ENCODE measurements at regions not wholly inside any gene's neighbourhood (a gene's known extent, or its start where the extent isn't known, plus 50 kb on each side); places are given as distances from the start of the nearest gene placed in this dataset.
A peak's percentile ranks its signal among the peaks of the same experiment; 100 is the strongest.

GRCh38 chr1:8176279-8176678 lies 141.6 kb upstream of the SLC45A1 start:
- H4K20me1 ChIP-seq (ENCODE audit: low read length) = no peaks in the 10 kb centered on the region
- ChIA-PET POLR2A (ENCODE audit: unreplicated experiment) (no interaction called here), CTCF (no interaction called here)
- no peaks in the 10 kb centered on the region for H3K79me2 ChIP-seq (ENCODE audit: low read length)
- H3K4me1 ChIP-seq (ENCODE audit: insufficient read depth, low read length) = peaks cover 17% of the 10 kb centered on the region
- H3K9ac ChIP-seq (ENCODE audit: low read length) = no peak overlapping the region
- DNase-seq (no peak), ATAC-seq (no peak)
- intact Hi-C loops (cut with micrococcal nuclease) = no loop called here
- no peaks in the 10 kb centered on the region for H3F3A ChIP-seq (ENCODE audit: low read length, unreplicated experiment)
- H3K36me3 ChIP-seq (ENCODE audit: low read depth, low read length) = peaks cover 10% of the 10 kb centered on the region; the same call in 1 of the 2 replicates
- H3K27ac ChIP-seq (ENCODE audit: low read length) = no peak overlapping the region
- peaks cover 10% of the 10 kb centered on the region; the same call in 1 of the 2 replicates for H3K9me3 ChIP-seq (ENCODE audit: low read length)
- no peak overlapping the region for H3K4me3 ChIP-seq (ENCODE audit: low read length)
- TF ChIP-seq EZH2phosphoT487 (IDR thresholded peaks at IDR 0.05; ENCODE audit: borderline replicate concordance, low read length) (no peak), CTCF (conservative IDR thresholded peaks at IDR 0.05; ENCODE audit: low read depth, low read length) (no peak), EZH2 (IDR thresholded peaks at IDR 0.05; ENCODE audit: low read length, unreplicated experiment) (no peak)
- H3K4me2 ChIP-seq (ENCODE audit: low read length) = no peak overlapping the region
- no peaks in the 10 kb centered on the region for H3K9me2 ChIP-seq (replicated peaks; ENCODE audit: low read length)
- no TSS peak for BruUV-seq (replicated peaks)
- H2AFZ ChIP-seq (ENCODE audit: low read length) = no peak overlapping the region
- no peaks in the 10 kb centered on the region for H3K27me3 ChIP-seq (ENCODE audit: low read length)

- H3K4me1 ChIP-seq (ENCODE audit: insufficient read depth, low read length) = peaks cover 22% of the 10 kb centered on the region
- no peaks in the 10 kb centered on the region for H4K20me1 ChIP-seq (ENCODE audit: low read length)
- H3K27me3 ChIP-seq (ENCODE audit: low read length) = no peaks in the 10 kb centered on the region
- H3K9me2 ChIP-seq (replicated peaks; ENCODE audit: low read length) = no peaks in the 10 kb centered on the region
- H3K9ac ChIP-seq (ENCODE audit: low read length) = peak overlapping the region; percentile 52
- H2AFZ ChIP-seq (ENCODE audit: low read length) = no peak overlapping the region
- intact Hi-C loops (cut with micrococcal nuclease) = loop anchor here (2.0 kb wide), 1 partner anchor 78 kb away; no protein-coding TSS in a partner anchor
- no peak overlapping the region for H3K4me2 ChIP-seq (ENCODE audit: low read length)
- H3F3A ChIP-seq (ENCODE audit: low read length, unreplicated experiment) = no peaks in the 10 kb centered on the region
- H3K4me3 ChIP-seq (ENCODE audit: low read length) = no peak overlapping the region
- ATAC-seq = peak; percentile 49; the same call in 1 of the 2 replicates
- POLR2A ChIA-PET (ENCODE audit: unreplicated experiment) = interaction anchor here (0.7 kb wide), 1 partner anchor 77 kb away, joined by 12 read pairs; no protein-coding TSS in a partner anchor
- peaks cover 10% of the 10 kb centered on the region; the same call in 1 of the 2 replicates for H3K9me3 ChIP-seq (ENCODE audit: low read length)
- peaks cover 10% of the 10 kb centered on the region; the same call in 1 of the 2 replicates for H3K36me3 ChIP-seq (ENCODE audit: low read depth, low read length)
- CTCF ChIA-PET = no interaction called here
- BruUV-seq (replicated peaks) = TSS peak; percentile 59
- no peak for DNase-seq
- peak overlapping the region; percentile 66 for H3K27ac ChIP-seq (ENCODE audit: low read length)
- TF ChIP-seq EZH2 (IDR thresholded peaks at IDR 0.05; ENCODE audit: low read length, unreplicated experiment) = no peak
- TF ChIP-seq EZH2phosphoT487 (IDR thresholded peaks at IDR 0.05; ENCODE audit: borderline replicate concordance, low read length) = no peak
- no peak for TF ChIP-seq CTCF (conservative IDR thresholded peaks at IDR 0.05; ENCODE audit: low read depth, low read length)
- H3K79me2 ChIP-seq (ENCODE audit: low read length) = no peaks in the 10 kb centered on the region
Observed at GRCh38 chr1:8174807-8175206, 143.1 kb upstream of the SLC45A1 start.

GRCh38 chr1:8171751-8172464 lies 145.8 kb upstream of the ERRFI1 start:
- intact Hi-C loops (cut with micrococcal nuclease) = no loop called here

More at GRCh38 chr1:8171751-8172464, 145.8 kb upstream of the ERRFI1 start:
- H3K36me3 ChIP-seq (ENCODE audit: low read depth, low read length) = no peaks in the 10 kb centered on the region
- H3F3A ChIP-seq (ENCODE audit: low read length, unreplicated experiment) = no peaks in the 10 kb centered on the region
- TF ChIP-seq EZH2phosphoT487 (IDR thresholded peaks at IDR 0.05; ENCODE audit: borderline replicate concordance, low read length) = no peak
- no peak for TF ChIP-seq EZH2 (IDR thresholded peaks at IDR 0.05; ENCODE audit: low read length, unreplicated experiment)
- no peak for TF ChIP-seq CTCF (conservative IDR thresholded peaks at IDR 0.05; ENCODE audit: low read depth, low read length)
- H2AFZ ChIP-seq (ENCODE audit: low read length) = 0 out of 2 replicates have a peak overlapping the region, but pooled peaks have one; percentile 5
- ATAC-seq (no peak), DNase-seq (peak; percentile 30)
- H3K27ac ChIP-seq (ENCODE audit: low read length) = peak overlapping the region; percentile 19; the same call in 1 of the 2 replicates
- ChIA-PET POLR2A (ENCODE audit: unreplicated experiment) (no interaction called here), CTCF (no interaction called here)
- H3K79me2 ChIP-seq (ENCODE audit: low read length) = no peaks in the 10 kb centered on the region
- H4K20me1 ChIP-seq (ENCODE audit: low read length) = no peaks in the 10 kb centered on the region
- H3K4me2 ChIP-seq (ENCODE audit: low read length) = no peak overlapping the region
- H3K9me3 ChIP-seq (ENCODE audit: low read length) = no peaks in the 10 kb centered on the region
- H3K9me2 ChIP-seq (replicated peaks; ENCODE audit: low read length) = no peaks in the 10 kb centered on the region
- H3K4me1 ChIP-seq (ENCODE audit: insufficient read depth, low read length) = peaks cover 43% of the 10 kb centered on the region
- no peaks in the 10 kb centered on the region for H3K27me3 ChIP-seq (ENCODE audit: low read length)
- BruUV-seq (replicated peaks) = TSS peak; percentile 23
- H3K9ac ChIP-seq (ENCODE audit: low read length) = no peak overlapping the region
- no peak overlapping the region for H3K4me3 ChIP-seq (ENCODE audit: low read length)
